K562 (cell line): ENCODE measurements at regions not wholly inside any gene's neighbourhood (a gene's known extent, or its start where the extent isn't known, plus 50 kb on each side); places are given as distances from the start of the nearest gene placed in this dataset.

Source experiments
- ATAC-seq: fragments of 200-7000 bp; cut with Tn5 transposase; 3 replicates; pipeline ENCODE4 v1.9.1; 2020; ENCODE audit warnings: moderate library complexity
- BruUV-seq: library from RNA; stranded (reverse); fragments of 400-500 nt; replicated peaks from 2 replicates; lab custom pipeline; 2021; lab: Mats Ljungman, UMichigan
- CTCF ChIA-PET: fragments of 300-600 bp; formaldehyde crosslinking; extraction: SDS; loops from one replicate; lab custom pipeline; 2021; ENCODE audit warnings: low intra/inter-chr PET ratio; lab: Yijun Ruan, JAX
- POLR2A ChIA-PET: fragments of 300-600, 350-650 bp; sonication (Branson Sonifier 250); formaldehyde crosslinking; extraction: SDS; loops from one replicate; lab custom pipeline; 2021; ENCODE audit warnings: antibody characterized with exemption, inconsistent platforms; lab: Yijun Ruan, JAX
- DNase-seq, 4 experiments: peaks; one replicate each; pipeline versions ENCODE4 v3.0.0 to v3.0.0-alpha.2; 2011 to 2018; ENCODE audit warnings: low spot score in 3 of 4, mixed read lengths in 3 of 4; ENCODE audit errors: extremely low read depth in 1 of 4
- FAIRE-seq: peaks from 2 replicates; lab custom pipeline; 2011; peaks lifted over from hg19 to GRCh38; lab: Jason Lieb, UNC
- H2AFZ ChIP-seq: 2 replicates; pipeline ENCODE4 v1.6.0; 2011; ENCODE audit warnings: low read depth, low read length, control low read depth, inconsistent platforms
- H3K27ac ChIP-seq: fragments of 200-600 bp; 3 replicates; pipeline ENCODE4 v1.8.0; 2011; ENCODE audit warnings: low read depth, mild to moderate bottlenecking, control low read depth, inconsistent platforms, low read length, moderate library complexity, mixed read lengths; ENCODE audit errors: extremely low read depth
- H3K27me3 ChIP-seq, 2 experiments: fragments of 300-600 bp in 1 of 2; 2 replicates in 1 of 2; 3 replicates in 1 of 2; pipeline versions ENCODE4 v1.6.0 to v1.8.0; 2011; ENCODE audit warnings: inconsistent platforms in 2 of 2, low read length in 2 of 2, mild to moderate bottlenecking in 1 of 2, mixed read lengths in 1 of 2, moderate library complexity in 1 of 2; ENCODE audit not compliant: control insufficient read depth in 2 of 2, insufficient read depth in 2 of 2
- H3K36me3 ChIP-seq: fragments of 300-600 bp; 3 replicates; pipeline ENCODE4 v1.8.0; 2011; ENCODE audit warnings: mild to moderate bottlenecking, low read length, inconsistent platforms; ENCODE audit not compliant: control insufficient read depth, insufficient read depth
- H3K4me1 ChIP-seq, 2 experiments: fragments of 200-600 bp in 1 of 2; replicated peaks in 1 of 2; 2 replicates in 1 of 2; 3 replicates in 1 of 2; pipeline versions ENCODE4 v1.5.1 to v1.8.0; 2011; ENCODE audit warnings: inconsistent platforms in 2 of 2, low read length in 2 of 2, mild to moderate bottlenecking in 1 of 2, mixed read lengths in 1 of 2, moderate library complexity in 1 of 2; ENCODE audit not compliant: control insufficient read depth in 2 of 2, insufficient read depth in 2 of 2
- H3K4me2 ChIP-seq: 2 replicates; pipeline ENCODE4 v1.6.1; 2011; ENCODE audit warnings: low read length, control low read depth, inconsistent platforms, mixed read lengths; ENCODE audit not compliant: insufficient read depth
- H3K4me3 ChIP-seq: fragments of 200-600 bp; sonication (generic), shearing (Covaris generic); 2 replicates; pipeline ENCODE4 v1.5.1; 2016; ENCODE audit warnings: control low read depth, inconsistent platforms
- H3K79me2 ChIP-seq: fragments of 200-600 bp; 3 replicates; pipeline ENCODE4 v1.8.0; 2011; ENCODE audit warnings: low read length, inconsistent platforms; ENCODE audit not compliant: control insufficient read depth, insufficient read depth
- H3K9ac ChIP-seq, 2 experiments: 2 replicates each; pipeline versions ENCODE4 v1.6.0 to v1.6.1; 2011; ENCODE audit warnings: low read depth in 2 of 2, low read length in 2 of 2, control low read depth in 1 of 2, inconsistent platforms in 1 of 2, mild to moderate bottlenecking in 1 of 2, mixed read lengths in 1 of 2; ENCODE audit not compliant: insufficient read depth in 1 of 2
- H3K9me1 ChIP-seq: one replicate; pipeline ENCODE4 v1.6.0; 2011; ENCODE audit warnings: inconsistent platforms, mild to moderate bottlenecking, low read length, moderate library complexity; ENCODE audit not compliant: control insufficient read depth, insufficient read depth
- H3K9me3 ChIP-seq: replicated peaks from 2 replicates; pipeline ENCODE4 v1.5.1; 2011; ENCODE audit warnings: low read depth, low read length, inconsistent platforms; ENCODE audit not compliant: control insufficient read depth, insufficient read depth
- H4K20me1 ChIP-seq: replicated peaks from 2 replicates; pipeline ENCODE4 v1.6.1; 2011; ENCODE audit warnings: low read length, inconsistent platforms, mixed read lengths; ENCODE audit not compliant: control insufficient read depth, insufficient read depth
- ARHGAP35 ChIP-seq: fragments of 450-650 bp; IDR thresholded peaks from 2 replicates; pipeline ENCODE4 v1.6.1; 2018; ENCODE audit not compliant: partially characterized antibody
- CTBP1 ChIP-seq: fragments of 450-650 bp; IDR thresholded peaks from 2 replicates; pipeline ENCODE4 v1.6.1; 2016; ENCODE audit warnings: borderline replicate concordance
- GTF2F1 ChIP-seq: IDR thresholded peaks from 2 replicates; pipeline ENCODE4 v1.6.1; 2011; ENCODE audit warnings: low read depth, low read length, improper control_type of control experiment
- HNRNPK ChIP-seq: fragments of 200-400 bp; formaldehyde crosslinking; IDR thresholded peaks from one replicate; pipeline ENCODE4 v1.6.1; 2018; ENCODE audit warnings: mild to moderate bottlenecking, low read depth, low read length; ENCODE audit not compliant: poor library complexity, severe bottlenecking
- L3MBTL2 ChIP-seq: fragments of 450-650 bp; IDR thresholded peaks from 2 replicates; pipeline ENCODE4 v1.6.1; 2016; ENCODE audit warnings: mild to moderate bottlenecking, moderate library complexity
- MECOM ChIP-seq: fragments of 250-450 bp; sonication (Bioruptor Pico); IDR thresholded peaks from 2 replicates; pipeline ENCODE4 v1.8.0; 2022; ENCODE audit warnings: inconsistent platforms
- NELFE ChIP-seq: IDR thresholded peaks from 2 replicates; pipeline ENCODE4 v1.6.1; 2011; ENCODE audit warnings: mild to moderate bottlenecking; ENCODE audit not compliant: insufficient read depth, insufficient read length
- PTBP1 ChIP-seq: fragments of 200-400 bp; formaldehyde crosslinking; IDR thresholded peaks from 2 replicates; pipeline ENCODE4 v1.6.1; 2017; ENCODE audit warnings: low read depth, low read length
- RBM17 ChIP-seq: fragments of 200-400 bp; formaldehyde crosslinking; IDR thresholded peaks from 2 replicates; pipeline ENCODE4 v1.6.1; 2017; ENCODE audit warnings: low read depth, mild to moderate bottlenecking, low read length, borderline replicate concordance
- SAP30 ChIP-seq: fragments of 200-600 bp; sonication (generic); IDR thresholded peaks from 2 replicates; pipeline ENCODE4 v1.6.1; 2012; ENCODE audit warnings: borderline replicate concordance, low read depth, mild to moderate bottlenecking, moderate library complexity, low read length, control low read depth, inconsistent platforms; ENCODE audit not compliant: insufficient read depth, poor library complexity, severe bottlenecking
- WGBS: fragments of 100-300 bp; shearing (Covaris generic); methylation state at CpG from one replicate; pipeline ENCODE4 v1.1.6; 2016; ENCODE audit warnings: low coverage, mixed read lengths; ENCODE audit not compliant: insufficient coverage; ENCODE audit errors: missing lambda C conversion rate; 5-methylcytosine and 5-hydroxymethylcytosine counted together
- in situ Hi-C: fragments of 300-500 bp; cut with MboI; formaldehyde crosslinking; loops from 4 replicates; pipeline ENCODE4 v1.15.0; 2018; ENCODE audit warnings: inconsistent platforms, mixed read lengths
- intact Hi-C: fragments of 100-400 bp; cut with micrococcal nuclease; formaldehyde crosslinking; loops from 2 replicates; pipeline ENCODE4 v1.14.2; 2022
- TF ChIP-seq, protein P1 (sequence below): fragments of 450-650 bp; IDR thresholded peaks from 2 replicates; pipeline ENCODE4 v1.6.1; 2016; ENCODE audit warnings: low read depth

DNA sequence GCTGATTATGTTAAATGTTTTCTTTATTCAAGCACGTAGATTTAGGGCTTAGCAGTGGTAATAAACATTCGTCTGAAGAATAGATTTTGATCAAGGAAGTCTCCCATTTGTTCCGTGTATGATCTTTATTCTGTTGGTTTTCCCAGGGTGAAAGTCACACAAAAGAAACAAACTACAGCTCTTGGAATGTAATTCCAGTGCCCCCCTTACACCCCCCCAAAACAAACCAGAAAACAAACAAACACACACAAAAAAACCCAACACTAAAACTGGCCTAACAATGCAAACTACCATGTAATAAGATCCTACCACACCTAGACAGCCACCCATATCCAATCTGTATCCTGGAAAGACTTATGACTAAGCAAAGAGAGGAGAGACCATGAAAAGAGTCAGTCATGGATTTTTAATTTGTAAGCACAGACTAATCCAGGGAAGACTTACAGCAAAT is 196.2 kb upstream of the ELL2 start:
- H3K36me3 ChIP-seq: no peaks in the 10 kb centered on the region
- CTCF ChIA-PET: no interaction called here
- no peaks in the 10 kb centered on the region for H3K79me2 ChIP-seq
- in situ Hi-C loops (no loop called here), intact Hi-C loops (no loop called here)
- WGBS: 0% methylated on average over 3 of the region's 3 CpGs
- H3K4me3 ChIP-seq: no peak overlapping the region
- H3K4me2 ChIP-seq: no peak overlapping the region
- H3K27ac ChIP-seq: no peak overlapping the region
- no peak overlapping the region for H2AFZ ChIP-seq
- H3K9ac ChIP-seq: no peak overlapping the region
- no peaks in the 10 kb centered on the region for H4K20me1 ChIP-seq
- H3K4me1 ChIP-seq: no peaks in the 10 kb centered on the region; a peak in 1 of 5 replicates
- POLR2A ChIA-PET: no interaction called here
- FAIRE-seq: no peak
- no peak for ATAC-seq
- DNase-seq: no peak
- H3K9me3 ChIP-seq: no peaks in the 10 kb centered on the region
- no TSS peak for BruUV-seq
- H3K9me1 ChIP-seq: no peaks in the 10 kb centered on the region
- H3K27me3 ChIP-seq: peaks cover 0 to 5% of the 10 kb centered on the region in 2 experiments; a peak in 1 of 5 replicates
- TF ChIP-seq HNRNPK (no peak), MECOM (CRISPR knock-in tag) (no peak), NELFE (no peak), L3MBTL2 (no peak), SAP30 (no peak), GTF2F1 (no peak), ARHGAP35 (no peak), RBM17 (no peak), PTBP1 (no peak), CTBP1 (no peak)
- TF ChIP-seq, protein P1, sequence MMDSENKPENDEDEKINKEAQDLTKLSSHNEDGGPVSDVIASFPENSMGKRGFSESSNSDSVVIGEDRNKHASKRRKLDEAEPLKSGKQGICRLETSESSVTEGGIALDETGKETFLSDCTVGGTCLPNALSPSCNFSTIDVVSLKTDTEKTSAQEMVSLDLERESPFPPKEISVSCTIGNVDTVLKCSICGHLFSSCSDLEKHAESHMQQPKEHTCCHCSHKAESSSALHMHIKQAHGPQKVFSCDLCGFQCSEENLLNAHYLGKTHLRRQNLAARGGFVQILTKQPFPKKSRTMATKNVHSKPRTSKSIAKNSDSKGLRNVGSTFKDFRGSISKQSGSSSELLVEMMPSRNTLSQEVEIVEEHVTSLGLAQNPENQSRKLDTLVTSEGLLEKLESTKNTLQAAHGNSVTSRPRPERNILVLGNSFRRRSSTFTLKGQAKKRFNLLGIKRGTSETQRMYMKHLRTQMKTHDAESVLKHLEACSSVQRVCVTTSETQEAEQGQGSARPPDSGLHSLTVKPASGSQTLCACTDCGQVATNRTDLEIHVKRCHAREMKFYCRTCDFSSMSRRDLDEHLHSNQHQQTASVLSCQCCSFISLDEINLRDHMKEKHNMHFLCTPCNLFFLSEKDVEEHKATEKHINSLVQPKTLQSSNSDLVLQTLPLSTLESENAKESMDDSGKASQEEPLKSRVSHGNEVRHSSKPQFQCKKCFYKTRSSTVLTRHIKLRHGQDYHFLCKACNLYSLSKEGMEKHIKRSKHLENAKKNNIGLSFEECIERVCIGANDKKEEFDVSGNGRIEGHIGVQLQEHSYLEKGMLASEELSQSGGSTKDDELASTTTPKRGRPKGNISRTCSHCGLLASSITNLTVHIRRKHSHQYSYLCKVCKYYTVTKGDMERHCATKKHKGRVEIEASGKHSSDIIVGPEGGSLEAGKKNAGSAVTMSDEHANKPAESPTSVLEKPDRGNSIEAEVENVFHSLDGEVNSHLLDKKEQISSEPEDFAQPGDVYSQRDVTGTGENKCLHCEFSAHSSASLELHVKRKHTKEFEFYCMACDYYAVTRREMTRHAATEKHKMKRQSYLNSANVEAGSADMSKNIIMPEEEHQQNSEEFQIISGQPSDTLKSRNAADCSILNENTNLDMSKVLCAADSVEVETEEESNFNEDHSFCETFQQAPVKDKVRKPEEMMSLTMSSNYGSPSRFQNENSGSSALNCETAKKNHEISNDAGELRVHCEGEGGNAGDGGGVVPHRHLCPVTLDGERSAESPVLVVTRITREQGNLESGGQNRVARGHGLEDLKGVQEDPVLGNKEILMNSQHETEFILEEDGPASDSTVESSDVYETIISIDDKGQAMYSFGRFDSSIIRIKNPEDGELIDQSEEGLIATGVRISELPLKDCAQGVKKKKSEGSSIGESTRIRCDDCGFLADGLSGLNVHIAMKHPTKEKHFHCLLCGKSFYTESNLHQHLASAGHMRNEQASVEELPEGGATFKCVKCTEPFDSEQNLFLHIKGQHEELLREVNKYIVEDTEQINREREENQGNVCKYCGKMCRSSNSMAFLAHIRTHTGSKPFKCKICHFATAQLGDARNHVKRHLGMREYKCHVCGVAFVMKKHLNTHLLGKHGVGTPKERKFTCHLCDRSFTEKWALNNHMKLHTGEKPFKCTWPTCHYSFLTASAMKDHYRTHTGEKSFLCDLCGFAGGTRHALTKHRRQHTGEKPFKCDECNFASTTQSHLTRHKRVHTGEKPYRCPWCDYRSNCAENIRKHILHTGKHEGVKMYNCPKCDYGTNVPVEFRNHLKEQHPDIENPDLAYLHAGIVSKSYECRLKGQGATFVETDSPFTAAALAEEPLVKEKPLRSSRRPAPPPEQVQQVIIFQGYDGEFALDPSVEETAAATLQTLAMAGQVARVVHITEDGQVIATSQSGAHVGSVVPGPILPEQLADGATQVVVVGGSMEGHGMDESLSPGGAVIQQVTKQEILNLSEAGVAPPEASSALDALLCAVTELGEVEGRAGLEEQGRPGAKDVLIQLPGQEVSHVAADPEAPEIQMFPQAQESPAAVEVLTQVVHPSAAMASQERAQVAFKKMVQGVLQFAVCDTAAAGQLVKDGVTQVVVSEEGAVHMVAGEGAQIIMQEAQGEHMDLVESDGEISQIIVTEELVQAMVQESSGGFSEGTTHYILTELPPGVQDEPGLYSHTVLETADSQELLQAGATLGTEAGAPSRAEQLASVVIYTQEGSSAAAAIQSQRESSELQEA: no peak
